22Rv1 (cell line): ENCODE measurements at regions not wholly inside any gene's neighbourhood (a gene's known extent, or its start where the extent isn't known, plus 50 kb on each side); places are given as distances from the start of the nearest gene placed in this dataset.

ENCODE experiments used
- H3K27ac ChIP-seq: fragments of 450-650 bp; 2 replicates; pipeline ENCODE4 v1.5.1; 2017
- CTCF ChIP-seq: fragments of 450-650 bp; IDR thresholded peaks from 2 replicates; pipeline ENCODE4 v1.5.1; 2017; ENCODE audit warnings: mild to moderate bottlenecking
- ZFX ChIP-seq: fragments of 450-650 bp; IDR thresholded peaks from 2 replicates; pipeline ENCODE4 v1.6.1; 2017; ENCODE audit warnings: antibody characterized with exemption, borderline replicate concordance

GRCh38 chr2:43100362-43100882 is 126.0 kb downstream of the ZFP36L2 start:
- H3K27ac ChIP-seq = no peak overlapping the region
- TF ChIP-seq CTCF (no peak), ZFX (no peak)

- TF ChIP-seq ZFX (no peak), CTCF (no peak)
- no peak overlapping the region for H3K27ac ChIP-seq
Observed at GRCh38 chr2:43099797-43100196, 126.6 kb downstream of the ZFP36L2 start.

GRCh38 chr2:43098539-43098938 is 127.9 kb downstream of the ZFP36L2 start:
- no peak overlapping the region for H3K27ac ChIP-seq
- TF ChIP-seq CTCF = no peak
- TF ChIP-seq ZFX = no peak

- no peak overlapping the region for H3K27ac ChIP-seq
- TF ChIP-seq CTCF (no peak), ZFX (no peak)
Observed at GRCh38 chr2:43097644-43098408, 128.6 kb downstream of the ZFP36L2 start.

GRCh38 chr2:43095533-43096295 is 130.7 kb downstream of the ZFP36L2 start:
- TF ChIP-seq ZFX (no peak), CTCF (no peak)
- H3K27ac ChIP-seq = no peak overlapping the region

GRCh38 chr2:43092520-43093179 is 133.8 kb downstream of the ZFP36L2 start:
- no peak overlapping the region for H3K27ac ChIP-seq

More at GRCh38 chr2:43092520-43093179, 133.8 kb downstream of the ZFP36L2 start:
- no peak for TF ChIP-seq ZFX
- TF ChIP-seq CTCF = no peak
